ENCODE measurements at regions not wholly inside any gene's neighbourhood (a gene's known extent, or its start where the extent isn't known, plus 50 kb on each side); places are given as distances from the start of the nearest gene placed in this dataset.

DNA sequence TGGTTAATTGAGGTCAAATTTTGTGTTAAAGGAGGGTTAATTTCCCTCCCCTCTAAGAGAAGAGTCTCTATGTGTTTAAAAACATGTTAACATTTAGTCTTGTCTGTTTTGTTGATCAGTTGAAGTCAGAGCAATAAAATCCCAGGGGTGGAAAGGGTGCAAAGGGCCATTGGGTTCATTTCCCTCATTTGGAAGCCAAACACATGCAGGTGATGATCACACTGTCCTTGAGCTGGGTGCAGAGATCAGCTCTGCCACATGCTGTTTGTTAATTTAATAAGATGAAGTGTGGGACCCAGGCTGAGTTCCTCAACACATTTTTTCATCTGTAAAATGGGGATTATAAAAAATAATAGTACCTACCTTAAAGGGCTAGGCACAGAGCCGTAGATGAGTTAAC is 260.9 kb downstream of the LPIN1 start:
- no peak for TF ChIP-seq CTCF (IDR thresholded peaks at IDR 0.05)
- no peak for TF ChIP-seq POLR2AphosphoS5 (IDR thresholded peaks at IDR 0.05; ENCODE audit: low read depth, low read length)
- TF ChIP-seq, protein P1, sequence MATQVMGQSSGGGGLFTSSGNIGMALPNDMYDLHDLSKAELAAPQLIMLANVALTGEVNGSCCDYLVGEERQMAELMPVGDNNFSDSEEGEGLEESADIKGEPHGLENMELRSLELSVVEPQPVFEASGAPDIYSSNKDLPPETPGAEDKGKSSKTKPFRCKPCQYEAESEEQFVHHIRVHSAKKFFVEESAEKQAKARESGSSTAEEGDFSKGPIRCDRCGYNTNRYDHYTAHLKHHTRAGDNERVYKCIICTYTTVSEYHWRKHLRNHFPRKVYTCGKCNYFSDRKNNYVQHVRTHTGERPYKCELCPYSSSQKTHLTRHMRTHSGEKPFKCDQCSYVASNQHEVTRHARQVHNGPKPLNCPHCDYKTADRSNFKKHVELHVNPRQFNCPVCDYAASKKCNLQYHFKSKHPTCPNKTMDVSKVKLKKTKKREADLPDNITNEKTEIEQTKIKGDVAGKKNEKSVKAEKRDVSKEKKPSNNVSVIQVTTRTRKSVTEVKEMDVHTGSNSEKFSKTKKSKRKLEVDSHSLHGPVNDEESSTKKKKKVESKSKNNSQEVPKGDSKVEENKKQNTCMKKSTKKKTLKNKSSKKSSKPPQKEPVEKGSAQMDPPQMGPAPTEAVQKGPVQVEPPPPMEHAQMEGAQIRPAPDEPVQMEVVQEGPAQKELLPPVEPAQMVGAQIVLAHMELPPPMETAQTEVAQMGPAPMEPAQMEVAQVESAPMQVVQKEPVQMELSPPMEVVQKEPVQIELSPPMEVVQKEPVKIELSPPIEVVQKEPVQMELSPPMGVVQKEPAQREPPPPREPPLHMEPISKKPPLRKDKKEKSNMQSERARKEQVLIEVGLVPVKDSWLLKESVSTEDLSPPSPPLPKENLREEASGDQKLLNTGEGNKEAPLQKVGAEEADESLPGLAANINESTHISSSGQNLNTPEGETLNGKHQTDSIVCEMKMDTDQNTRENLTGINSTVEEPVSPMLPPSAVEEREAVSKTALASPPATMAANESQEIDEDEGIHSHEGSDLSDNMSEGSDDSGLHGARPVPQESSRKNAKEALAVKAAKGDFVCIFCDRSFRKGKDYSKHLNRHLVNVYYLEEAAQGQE (IDR thresholded peaks at IDR 0.05; ENCODE audit: insufficient read depth in 1 of 2, low read depth in 2 of 2, low read length in 1 of 2) = no peak
- no peak for TF ChIP-seq TCF7L2 (IDR thresholded peaks at IDR 0.05; ENCODE audit: low read depth, low read length)
- no peak for TF ChIP-seq SIN3A (IDR thresholded peaks at IDR 0.05; ENCODE audit: borderline replicate concordance, insufficient read depth, low read depth, low read length)

Data from Panc1 (cell line).